ENCODE measurements at regions not wholly inside any gene's neighbourhood (a gene's known extent, or its start where the extent isn't known, plus 50 kb on each side); places are given as distances from the start of the nearest gene placed in this dataset.

DNA sequence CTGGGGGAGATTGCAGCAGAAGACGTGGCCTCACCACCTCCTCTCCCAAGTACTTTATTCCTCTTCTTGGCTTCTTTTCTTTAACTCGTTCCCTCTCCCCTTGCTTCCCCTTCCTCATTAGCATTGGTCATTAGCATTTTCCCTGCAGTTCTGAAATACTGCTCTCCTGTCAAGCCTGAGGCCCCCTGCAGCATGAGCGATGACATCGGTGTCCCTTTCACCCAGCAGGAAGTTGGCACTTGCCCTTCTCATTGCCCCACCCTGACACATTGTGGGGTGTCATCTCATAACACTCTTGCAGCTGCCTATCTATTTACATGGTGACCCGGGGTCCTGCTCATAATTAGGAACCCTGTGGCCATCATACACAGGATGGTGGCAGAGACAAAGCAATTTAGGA is 167.1 kb downstream of the ARRDC4 start (continued):
- TF ChIP-seq CSDC2 (CRISPR knock-in tag; IDR thresholded peaks at IDR 0.05) (no peak), ISL1 (CRISPR knock-in tag; IDR thresholded peaks at IDR 0.05) (no peak)

GRCh38 chr15:98131924-98132323 is 171.4 kb downstream of the ARRDC4 start:
- TF ChIP-seq GLIS3 (CRISPR knock-in tag; IDR thresholded peaks at IDR 0.05), result no peak
- TF ChIP-seq ZNF8 (CRISPR knock-in tag; IDR thresholded peaks at IDR 0.05), result no peak
- TF ChIP-seq BACH2 (CRISPR knock-in tag; IDR thresholded peaks at IDR 0.05; ENCODE audit: borderline replicate concordance), result no peak
- no peak for TF ChIP-seq ISL1 (CRISPR knock-in tag; IDR thresholded peaks at IDR 0.05)
- no peak for TF ChIP-seq TOX (CRISPR knock-in tag; IDR thresholded peaks at IDR 0.05; ENCODE audit: borderline replicate concordance)
- ATAC-seq, result no peak

DNA sequence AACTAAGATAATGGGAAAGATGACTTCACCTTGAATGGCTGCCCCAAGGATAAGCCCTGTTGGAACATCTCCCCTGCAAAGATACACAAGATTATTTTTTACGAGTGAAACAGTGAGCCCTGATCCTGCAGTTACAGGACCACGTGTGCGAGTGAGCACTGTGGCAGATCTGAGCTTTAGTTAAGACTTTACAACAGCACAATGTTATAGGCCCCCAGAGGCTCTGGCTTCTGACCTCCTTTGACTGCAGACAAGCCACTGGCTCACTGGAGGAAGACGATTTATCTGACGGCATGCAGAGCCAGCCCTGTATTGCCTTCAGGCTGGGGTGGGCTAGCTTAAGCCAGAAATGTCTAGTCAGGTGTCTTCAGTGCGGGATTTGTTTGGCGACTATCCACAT is 174.4 kb downstream of the ARRDC4 start:
- TF ChIP-seq, protein P1, sequence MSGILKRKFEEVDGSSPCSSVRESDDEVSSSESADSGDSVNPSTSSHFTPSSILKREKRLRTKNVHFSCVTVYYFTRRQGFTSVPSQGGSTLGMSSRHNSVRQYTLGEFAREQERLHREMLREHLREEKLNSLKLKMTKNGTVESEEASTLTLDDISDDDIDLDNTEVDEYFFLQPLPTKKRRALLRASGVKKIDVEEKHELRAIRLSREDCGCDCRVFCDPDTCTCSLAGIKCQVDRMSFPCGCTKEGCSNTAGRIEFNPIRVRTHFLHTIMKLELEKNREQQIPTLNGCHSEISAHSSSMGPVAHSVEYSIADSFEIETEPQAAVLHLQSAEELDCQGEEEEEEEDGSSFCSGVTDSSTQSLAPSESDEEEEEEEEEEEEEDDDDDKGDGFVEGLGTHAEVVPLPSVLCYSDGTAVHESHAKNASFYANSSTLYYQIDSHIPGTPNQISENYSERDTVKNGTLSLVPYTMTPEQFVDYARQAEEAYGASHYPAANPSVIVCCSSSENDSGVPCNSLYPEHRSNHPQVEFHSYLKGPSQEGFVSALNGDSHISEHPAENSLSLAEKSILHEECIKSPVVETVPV (CRISPR knock-in tag; IDR thresholded peaks at IDR 0.05), result no peak
- TF ChIP-seq, protein P2, sequence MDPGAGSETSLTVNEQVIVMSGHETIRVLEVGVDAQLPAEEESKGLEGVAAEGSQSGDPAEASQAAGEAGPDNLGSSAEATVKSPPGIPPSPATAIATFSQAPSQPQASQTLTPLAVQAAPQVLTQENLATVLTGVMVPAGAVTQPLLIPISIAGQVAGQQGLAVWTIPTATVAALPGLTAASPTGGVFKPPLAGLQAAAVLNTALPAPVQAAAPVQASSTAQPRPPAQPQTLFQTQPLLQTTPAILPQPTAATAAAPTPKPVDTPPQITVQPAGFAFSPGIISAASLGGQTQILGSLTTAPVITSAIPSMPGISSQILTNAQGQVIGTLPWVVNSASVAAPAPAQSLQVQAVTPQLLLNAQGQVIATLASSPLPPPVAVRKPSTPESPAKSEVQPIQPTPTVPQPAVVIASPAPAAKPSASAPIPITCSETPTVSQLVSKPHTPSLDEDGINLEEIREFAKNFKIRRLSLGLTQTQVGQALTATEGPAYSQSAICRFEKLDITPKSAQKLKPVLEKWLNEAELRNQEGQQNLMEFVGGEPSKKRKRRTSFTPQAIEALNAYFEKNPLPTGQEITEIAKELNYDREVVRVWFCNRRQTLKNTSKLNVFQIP (CRISPR knock-in tag; IDR thresholded peaks at IDR 0.05; ENCODE audit: borderline replicate concordance, low read depth), result no peak
- TF ChIP-seq SNAI2 (CRISPR knock-in tag; IDR thresholded peaks at IDR 0.05), result no peak
- TF ChIP-seq ZFP3 (CRISPR knock-in tag; IDR thresholded peaks at IDR 0.05), result no peak
- no peak for TF ChIP-seq ISL1 (CRISPR knock-in tag; IDR thresholded peaks at IDR 0.05)
- TF ChIP-seq CREB5 (CRISPR knock-in tag; IDR thresholded peaks at IDR 0.05; ENCODE audit: low read depth), result no peak
- no peak for TF ChIP-seq BACH2 (CRISPR knock-in tag; IDR thresholded peaks at IDR 0.05; ENCODE audit: borderline replicate concordance)
- no peak for TF ChIP-seq ZC3H10 (CRISPR knock-in tag; IDR thresholded peaks at IDR 0.05)
- TF ChIP-seq, protein P3, sequence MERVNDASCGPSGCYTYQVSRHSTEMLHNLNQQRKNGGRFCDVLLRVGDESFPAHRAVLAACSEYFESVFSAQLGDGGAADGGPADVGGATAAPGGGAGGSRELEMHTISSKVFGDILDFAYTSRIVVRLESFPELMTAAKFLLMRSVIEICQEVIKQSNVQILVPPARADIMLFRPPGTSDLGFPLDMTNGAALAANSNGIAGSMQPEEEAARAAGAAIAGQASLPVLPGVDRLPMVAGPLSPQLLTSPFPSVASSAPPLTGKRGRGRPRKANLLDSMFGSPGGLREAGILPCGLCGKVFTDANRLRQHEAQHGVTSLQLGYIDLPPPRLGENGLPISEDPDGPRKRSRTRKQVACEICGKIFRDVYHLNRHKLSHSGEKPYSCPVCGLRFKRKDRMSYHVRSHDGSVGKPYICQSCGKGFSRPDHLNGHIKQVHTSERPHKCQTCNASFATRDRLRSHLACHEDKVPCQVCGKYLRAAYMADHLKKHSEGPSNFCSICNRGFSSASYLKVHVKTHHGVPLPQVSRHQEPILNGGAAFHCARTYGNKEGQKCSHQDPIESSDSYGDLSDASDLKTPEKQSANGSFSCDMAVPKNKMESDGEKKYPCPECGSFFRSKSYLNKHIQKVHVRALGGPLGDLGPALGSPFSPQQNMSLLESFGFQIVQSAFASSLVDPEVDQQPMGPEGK (CRISPR knock-in tag; IDR thresholded peaks at IDR 0.05; ENCODE audit: borderline replicate concordance), result no peak
- TF ChIP-seq TCF4 (CRISPR knock-in tag; IDR thresholded peaks at IDR 0.05; ENCODE audit: borderline replicate concordance), result no peak
- TF ChIP-seq ARNTL (CRISPR knock-in tag; IDR thresholded peaks at IDR 0.05; ENCODE audit: borderline replicate concordance, low read depth), result no peak
- no peak for TF ChIP-seq RARB (CRISPR knock-in tag; IDR thresholded peaks at IDR 0.05)
- TF ChIP-seq TOX (CRISPR knock-in tag; IDR thresholded peaks at IDR 0.05; ENCODE audit: borderline replicate concordance), result no peak
- TF ChIP-seq OSR1 (CRISPR knock-in tag; IDR thresholded peaks at IDR 0.05), result no peak
- no peak for TF ChIP-seq GLIS3 (CRISPR knock-in tag; IDR thresholded peaks at IDR 0.05)
- TF ChIP-seq ZNF8 (CRISPR knock-in tag; IDR thresholded peaks at IDR 0.05), result no peak
- no peak for ATAC-seq

- TF ChIP-seq ZFP3 (CRISPR knock-in tag; IDR thresholded peaks at IDR 0.05) (no peak), CREB5 (CRISPR knock-in tag; IDR thresholded peaks at IDR 0.05; ENCODE audit: low read depth) (no peak), TSHZ2 (CRISPR knock-in tag; IDR thresholded peaks at IDR 0.05) (no peak), ZFP30 (CRISPR knock-in tag; IDR thresholded peaks at IDR 0.05) (no peak), ZNF8 (CRISPR knock-in tag; IDR thresholded peaks at IDR 0.05) (no peak), ZNF565 (CRISPR knock-in tag; conservative IDR thresholded peaks at IDR 0.05; ENCODE audit: low read depth) (no peak), TOX (CRISPR knock-in tag; IDR thresholded peaks at IDR 0.05; ENCODE audit: borderline replicate concordance) (no peak), ISL1 (CRISPR knock-in tag; IDR thresholded peaks at IDR 0.05) (no peak), RARB (CRISPR knock-in tag; IDR thresholded peaks at IDR 0.05) (no peak), GLIS3 (CRISPR knock-in tag; IDR thresholded peaks at IDR 0.05) (no peak), SNAI2 (CRISPR knock-in tag; IDR thresholded peaks at IDR 0.05) (no peak), ARNTL (CRISPR knock-in tag; IDR thresholded peaks at IDR 0.05; ENCODE audit: borderline replicate concordance, low read depth) (no peak), PPARA (CRISPR knock-in tag; IDR thresholded peaks at IDR 0.05; ENCODE audit: borderline replicate concordance) (no peak)
- TF ChIP-seq, protein P2 (CRISPR knock-in tag; IDR thresholded peaks at IDR 0.05; ENCODE audit: borderline replicate concordance, low read depth), result no peak
- TF ChIP-seq, protein P1 (CRISPR knock-in tag; IDR thresholded peaks at IDR 0.05), result no peak
- ATAC-seq, result no peak
Observed at GRCh38 chr15:98138910-98139309, 178.4 kb downstream of the ARRDC4 start.
